ENCODE measurements at regions not wholly inside any gene's neighbourhood (a gene's known extent, or its start where the extent isn't known, plus 50 kb on each side); places are given as distances from the start of the nearest gene placed in this dataset.
"Not testable (repeated sequence)": the region's sequence is repeated elsewhere in the genome, so short reads cannot be mapped to it uniquely, and the experiment has no call there.

DNA sequence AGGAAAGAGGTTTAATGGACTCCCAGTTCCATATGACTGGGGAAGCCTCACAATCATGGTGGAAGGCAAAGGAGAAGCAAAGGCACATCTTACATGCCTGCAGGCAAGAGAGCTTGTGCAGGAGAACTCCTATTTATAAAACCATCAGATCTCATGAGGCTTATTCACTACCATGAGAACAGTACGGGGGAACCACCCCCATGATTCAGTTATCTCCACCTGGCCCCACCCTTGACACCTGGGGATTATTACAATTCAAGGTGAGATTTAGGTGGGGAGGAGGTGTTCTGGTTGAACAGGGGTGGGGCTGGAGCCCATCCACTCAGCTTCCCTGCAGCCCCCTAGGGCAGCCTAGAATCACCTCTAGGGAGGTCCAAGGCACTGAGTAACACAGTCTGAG lies 128.9 kb upstream of the KLF3 start:
- not testable (repeated sequence) for H3K4me3 ChIP-seq, H3K9me3 ChIP-seq, H3K36me3 ChIP-seq, H3K27me3 ChIP-seq, DNase-seq

DNA sequence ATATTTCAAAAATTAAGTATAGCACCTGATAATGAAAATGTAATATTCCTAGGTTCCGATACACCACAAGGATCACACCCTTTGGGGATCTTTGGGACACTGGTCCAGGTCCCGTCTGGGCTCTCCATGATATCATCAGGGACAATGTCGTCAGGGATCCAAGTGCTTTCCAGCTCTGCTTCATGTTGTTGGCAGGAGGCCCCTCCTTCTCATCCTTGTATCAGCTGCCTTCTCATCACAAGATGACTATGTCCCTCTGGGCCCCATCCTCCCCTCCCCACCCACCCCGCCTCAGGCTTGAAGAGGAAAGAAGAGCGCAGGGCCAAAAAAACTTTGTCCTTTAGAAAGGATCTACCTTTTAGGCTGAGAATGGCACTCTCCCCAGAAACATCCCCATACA lies 128.3 kb upstream of the KLF3 start:
- no peaks in the 10 kb centered on the region for H3K36me3 ChIP-seq
- H3K4me3 ChIP-seq = no peak overlapping the region
- H3K9me3 ChIP-seq = no peaks in the 10 kb centered on the region
- DNase-seq = no peak
- H3K27me3 ChIP-seq = no peaks in the 10 kb centered on the region

DNA sequence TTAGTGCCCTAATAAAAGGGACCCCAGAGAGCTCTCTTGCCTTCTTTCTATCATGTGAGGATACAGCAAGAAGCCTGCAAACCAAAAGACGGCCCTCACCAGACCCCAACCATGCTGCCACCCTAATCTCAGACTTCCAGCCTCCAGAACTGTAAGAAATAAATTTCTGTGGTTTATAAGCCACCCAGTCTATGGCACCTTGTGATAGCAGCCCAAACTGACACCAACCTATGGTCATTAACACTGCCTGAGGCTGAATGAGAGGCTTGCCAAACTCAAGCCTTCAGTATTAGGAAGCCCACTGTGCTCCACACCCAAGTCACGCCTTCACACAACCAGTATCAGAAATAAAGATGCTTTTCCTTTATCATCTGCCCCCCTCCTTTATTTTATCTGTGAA lies 127.3 kb upstream of the KLF3 start:
- no peak overlapping the region for H3K4me3 ChIP-seq
- no peaks in the 10 kb centered on the region for H3K9me3 ChIP-seq
- no peaks in the 10 kb centered on the region for H3K27me3 ChIP-seq
- DNase-seq = no peak
- no peaks in the 10 kb centered on the region for H3K36me3 ChIP-seq

DNA sequence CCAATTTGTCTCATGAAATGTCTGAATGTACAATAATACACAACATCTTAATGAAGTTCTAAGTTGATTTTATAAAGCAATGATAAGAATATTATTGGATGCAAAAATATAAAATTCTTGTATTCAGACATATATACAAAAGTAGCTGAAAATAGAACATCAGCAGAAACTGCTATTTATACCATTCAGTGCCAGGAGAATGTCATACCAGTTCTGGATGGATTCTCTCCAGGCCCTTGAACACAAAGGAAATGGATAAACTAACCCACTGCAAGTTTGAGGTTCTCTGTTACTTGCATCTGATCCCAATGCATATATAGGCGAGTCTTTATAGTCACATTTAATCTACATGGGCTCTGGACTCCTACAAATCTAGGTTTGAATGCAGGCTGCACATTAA lies 126.3 kb upstream of the KLF3 start:
- DNase-seq = no peak
- H3K27me3 ChIP-seq = no peaks in the 10 kb centered on the region
- no peaks in the 10 kb centered on the region for H3K9me3 ChIP-seq
- no peaks in the 10 kb centered on the region for H3K36me3 ChIP-seq
- H3K4me3 ChIP-seq = no peak overlapping the region

DNA sequence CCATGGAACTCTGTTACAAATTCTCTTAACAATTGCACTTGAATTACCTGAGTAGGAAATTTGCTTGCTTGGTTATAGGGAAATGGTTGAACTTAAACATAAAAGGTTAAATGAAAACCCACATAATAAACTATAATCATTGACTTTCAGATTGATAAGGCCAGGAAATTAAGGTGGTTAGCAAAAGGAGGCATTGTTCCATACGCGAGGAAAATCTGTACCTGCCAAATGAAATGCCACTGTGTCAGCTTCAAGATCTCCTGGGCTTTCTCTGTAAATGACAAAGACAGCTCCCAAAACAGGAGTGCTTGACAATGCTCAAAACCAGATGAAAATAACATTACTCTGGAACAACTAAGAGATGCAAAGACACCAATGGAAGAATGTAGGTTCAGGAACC lies 125.5 kb upstream of the KLF3 start:
- H3K4me3 ChIP-seq = no peak overlapping the region
- H3K9me3 ChIP-seq = no peaks in the 10 kb centered on the region
- no peaks in the 10 kb centered on the region for H3K36me3 ChIP-seq
- H3K27me3 ChIP-seq = no peaks in the 10 kb centered on the region
- DNase-seq = no peak

DNA sequence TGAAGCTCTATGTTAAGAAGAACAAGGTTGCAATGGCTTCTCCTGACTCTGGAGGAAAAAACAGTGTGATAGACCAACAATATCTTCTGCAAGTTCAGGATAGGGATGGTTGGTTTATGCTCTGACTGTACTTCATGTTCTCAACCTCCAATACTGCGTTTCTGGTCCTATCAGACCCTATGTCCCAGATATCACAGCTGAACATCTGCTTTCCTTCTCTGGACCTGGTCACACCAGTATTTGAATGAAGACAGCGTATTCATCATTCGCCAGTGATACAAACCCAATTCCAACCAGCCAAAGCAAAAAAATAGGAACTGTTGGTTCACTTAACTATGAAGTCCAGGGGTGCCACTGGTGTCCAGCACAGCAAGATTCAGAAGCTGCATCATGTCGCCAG lies 124.5 kb upstream of the KLF3 start:
- H3K36me3 ChIP-seq = no peaks in the 10 kb centered on the region
- H3K27me3 ChIP-seq = no peaks in the 10 kb centered on the region
- DNase-seq = no peak
- no peaks in the 10 kb centered on the region for H3K9me3 ChIP-seq
- H3K4me3 ChIP-seq = no peak overlapping the region

DNA sequence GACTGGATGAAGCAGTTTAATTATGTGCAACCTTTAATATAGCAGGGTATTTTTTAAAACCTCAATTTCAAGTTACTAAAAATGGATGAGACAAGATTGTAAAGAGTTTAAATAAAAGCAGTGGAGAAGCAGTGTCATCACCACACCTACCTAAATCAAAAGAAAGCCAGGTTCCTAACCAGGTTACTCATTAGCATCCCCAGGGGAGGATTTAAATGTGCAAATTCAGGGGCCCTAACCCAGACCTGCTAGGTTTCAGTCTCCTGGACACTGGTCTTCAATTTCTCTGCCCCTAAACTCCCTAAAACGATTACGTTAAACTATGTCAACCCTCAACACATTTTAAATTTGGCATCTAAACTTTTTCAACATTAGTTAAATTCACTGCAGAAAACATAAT lies 116.9 kb upstream of the KLF3 start:
- no peak overlapping the region for H3K4me3 ChIP-seq
- no peak for DNase-seq
- H3K36me3 ChIP-seq = no peaks in the 10 kb centered on the region
- H3K9me3 ChIP-seq = no peaks in the 10 kb centered on the region
- H3K27me3 ChIP-seq = no peaks in the 10 kb centered on the region

DNA sequence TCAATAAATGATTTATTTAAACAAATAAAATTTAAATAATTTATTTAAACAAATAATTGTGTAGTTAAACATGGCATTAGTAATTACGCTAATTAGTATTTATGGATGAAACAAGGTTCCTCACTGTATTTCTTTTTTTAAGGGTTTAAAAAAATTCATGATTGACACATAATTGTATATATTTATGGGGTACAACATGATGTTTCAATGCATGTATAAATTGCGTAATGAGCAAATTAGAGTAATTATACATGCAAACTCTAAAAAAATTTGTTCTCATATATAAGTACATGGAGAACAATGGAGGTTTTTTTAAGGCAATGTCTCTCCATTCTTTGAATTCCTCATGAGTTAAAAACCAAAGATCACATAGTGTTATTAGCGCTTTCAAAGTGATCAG lies 115.7 kb upstream of the KLF3 start:
- Histone ChIP-seq H3K4me3 (no peak overlapping the region), H3K27me3 (no peaks in the 10 kb centered on the region), H3K36me3 (no peaks in the 10 kb centered on the region), H3K9me3 (no peaks in the 10 kb centered on the region)
- no peak for DNase-seq

DNA sequence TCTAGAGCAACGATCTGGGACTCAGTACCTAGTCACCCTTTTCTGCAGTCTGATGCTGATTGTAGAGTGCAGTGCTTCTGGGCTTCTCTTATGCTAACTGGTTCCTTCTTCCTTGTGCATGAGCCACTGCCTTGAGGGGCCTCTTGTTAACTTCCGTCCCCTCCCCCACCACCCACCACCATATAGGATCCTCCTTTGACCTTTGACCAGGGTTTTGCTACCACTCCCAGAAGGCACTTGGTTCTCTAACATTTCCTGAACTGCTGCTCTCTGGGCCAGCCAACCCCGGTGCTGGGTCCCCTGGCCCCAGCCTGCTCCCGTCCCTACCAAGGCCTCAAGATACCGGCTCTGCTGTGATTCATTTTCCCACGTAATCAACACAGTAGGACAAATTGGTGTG lies 104.6 kb upstream of the KLF3 start:
- DNase-seq = no peak
- Histone ChIP-seq H3K36me3 (no peaks in the 10 kb centered on the region), H3K27me3 (no peaks in the 10 kb centered on the region), H3K4me3 (no peak overlapping the region), H3K9me3 (no peaks in the 10 kb centered on the region; the same call in 1 of the 2 replicates)

DNA sequence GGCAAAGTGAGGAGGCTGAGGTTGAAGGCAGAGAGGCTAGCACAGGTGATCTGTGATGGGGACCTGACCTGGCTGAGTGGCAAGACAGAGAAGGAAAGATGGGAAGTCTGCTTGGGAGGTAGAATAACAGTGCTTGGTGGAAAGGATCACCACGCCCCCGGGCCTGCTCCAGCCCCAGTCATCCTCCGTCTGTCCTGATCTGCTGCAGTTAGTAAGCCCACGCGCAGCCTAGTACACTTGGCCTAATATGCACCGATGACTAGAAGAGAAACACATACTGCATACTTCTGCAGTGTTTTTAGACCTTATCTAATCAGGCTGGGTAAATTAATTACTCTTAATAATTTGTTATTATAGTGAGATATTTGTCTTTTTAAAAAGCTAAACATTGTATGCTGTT lies 103.7 kb upstream of the KLF3 start:
- no peaks in the 10 kb centered on the region for H3K36me3 ChIP-seq
- H3K4me3 ChIP-seq = no peak overlapping the region
- H3K27me3 ChIP-seq = no peaks in the 10 kb centered on the region
- no peak for DNase-seq
- H3K9me3 ChIP-seq = no peaks in the 10 kb centered on the region; the same call in 1 of the 2 replicates

DNA sequence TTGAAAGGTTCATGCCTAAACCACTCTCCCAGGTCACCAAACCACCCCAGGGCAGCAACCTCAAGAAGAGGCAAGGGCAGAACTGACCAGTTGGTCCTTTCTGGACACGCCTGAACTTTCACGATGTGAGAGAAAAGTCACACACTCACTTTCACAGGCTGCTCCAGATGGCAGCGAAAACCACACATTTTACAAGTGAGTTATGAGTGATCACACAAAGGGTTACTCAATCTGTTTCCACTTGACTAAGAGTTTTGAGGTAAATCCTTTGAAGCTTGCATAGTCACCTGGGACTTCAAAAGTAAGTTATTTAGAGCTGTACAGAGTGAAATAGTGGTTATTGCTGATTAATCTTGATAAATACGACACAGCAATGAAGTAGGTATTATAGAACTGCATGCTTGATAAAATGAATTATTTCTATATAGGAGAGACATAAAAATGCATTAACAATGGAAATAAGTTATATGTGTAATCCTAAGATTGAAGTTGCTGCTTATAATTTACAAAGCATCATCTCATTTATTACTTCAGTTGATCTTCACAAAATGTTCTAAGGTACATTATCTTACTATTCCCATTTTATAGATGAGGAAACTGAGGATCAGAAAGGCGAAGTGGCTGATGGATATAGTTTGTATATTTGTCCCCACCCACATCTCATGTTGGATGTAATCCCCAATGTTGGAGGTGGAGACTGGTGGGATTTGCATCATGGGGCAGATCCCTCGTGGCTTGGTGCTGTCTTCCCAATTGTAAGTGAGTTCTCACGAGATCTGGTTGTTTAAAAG lies 103.0 kb upstream of the KLF3 start:
- Histone ChIP-seq H3K9me3 (no peaks in the 10 kb centered on the region), H3K27me3 (no peaks in the 10 kb centered on the region), H3K36me3 (no peaks in the 10 kb centered on the region), H3K4me3 (no peak overlapping the region)
- no peak for DNase-seq

DNA sequence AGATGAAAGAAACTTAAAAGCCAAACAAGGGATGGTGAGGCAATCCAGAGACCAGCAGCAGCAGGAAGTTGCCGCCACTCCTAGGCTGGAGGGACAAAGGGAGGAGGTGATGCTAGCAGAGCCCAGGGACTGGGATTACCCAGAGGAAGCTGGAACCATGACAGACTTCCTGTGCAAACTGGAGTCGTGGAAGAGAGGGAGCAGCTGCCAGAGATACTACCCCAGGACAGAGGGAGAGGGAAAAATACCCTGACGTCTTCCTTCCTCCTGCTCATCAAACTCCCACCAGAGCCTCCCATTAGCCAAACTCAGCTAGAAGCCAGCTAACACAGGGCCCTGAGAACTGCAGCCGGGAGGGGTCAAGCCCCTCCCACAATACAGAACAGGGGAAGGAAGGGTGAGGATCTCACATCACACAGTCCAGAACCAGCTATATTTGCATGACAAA lies 101.2 kb upstream of the KLF3 start:
- no peaks in the 10 kb centered on the region for H3K9me3 ChIP-seq
- H3K4me3 ChIP-seq = no peak overlapping the region
- no peaks in the 10 kb centered on the region for H3K27me3 ChIP-seq
- peak; percentile 18 for DNase-seq
- H3K36me3 ChIP-seq = no peaks in the 10 kb centered on the region

DNA sequence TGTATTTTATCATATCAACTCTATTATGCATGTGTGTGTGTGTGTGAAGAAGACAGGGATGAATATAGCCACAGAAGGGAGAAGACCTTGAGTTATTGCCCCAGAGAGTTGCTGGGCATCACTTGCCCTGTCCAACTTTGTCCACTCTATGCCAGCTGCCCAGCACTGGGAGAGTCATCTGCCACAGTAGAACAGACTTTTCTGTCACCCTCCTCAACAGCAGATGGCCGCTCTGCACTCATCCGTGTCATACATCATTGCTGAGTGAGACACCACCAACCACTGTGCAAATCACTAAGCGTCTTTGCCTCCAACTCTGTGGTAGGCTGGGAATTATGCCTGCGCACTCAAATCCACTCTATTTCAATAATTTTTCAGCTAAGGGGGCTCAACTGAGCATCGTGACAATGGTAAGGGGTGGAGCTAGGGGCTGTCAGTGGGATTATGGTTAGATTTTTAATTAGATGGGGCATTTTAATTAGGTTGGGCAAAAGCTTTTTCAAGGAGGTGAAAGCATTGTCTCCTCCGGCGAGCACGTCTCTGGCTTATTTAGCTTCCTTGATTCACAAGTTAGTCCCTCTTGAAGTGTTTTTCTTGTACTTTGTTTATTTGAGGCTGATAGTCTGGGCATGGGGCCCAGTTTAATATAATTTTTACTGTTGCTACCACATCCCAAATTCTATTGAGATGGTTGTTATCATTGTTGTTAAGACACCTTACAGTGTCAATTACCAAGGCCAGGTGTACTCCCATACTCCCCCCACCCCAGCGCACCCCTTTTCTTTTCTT lies 100.1 kb upstream of the KLF3 start:
- H3K27me3 ChIP-seq = no peaks in the 10 kb centered on the region
- H3K36me3 ChIP-seq = no peaks in the 10 kb centered on the region
- H3K9me3 ChIP-seq = no peaks in the 10 kb centered on the region
- H3K4me3 ChIP-seq = no peak overlapping the region
- DNase-seq = peak; percentile 25

DNA sequence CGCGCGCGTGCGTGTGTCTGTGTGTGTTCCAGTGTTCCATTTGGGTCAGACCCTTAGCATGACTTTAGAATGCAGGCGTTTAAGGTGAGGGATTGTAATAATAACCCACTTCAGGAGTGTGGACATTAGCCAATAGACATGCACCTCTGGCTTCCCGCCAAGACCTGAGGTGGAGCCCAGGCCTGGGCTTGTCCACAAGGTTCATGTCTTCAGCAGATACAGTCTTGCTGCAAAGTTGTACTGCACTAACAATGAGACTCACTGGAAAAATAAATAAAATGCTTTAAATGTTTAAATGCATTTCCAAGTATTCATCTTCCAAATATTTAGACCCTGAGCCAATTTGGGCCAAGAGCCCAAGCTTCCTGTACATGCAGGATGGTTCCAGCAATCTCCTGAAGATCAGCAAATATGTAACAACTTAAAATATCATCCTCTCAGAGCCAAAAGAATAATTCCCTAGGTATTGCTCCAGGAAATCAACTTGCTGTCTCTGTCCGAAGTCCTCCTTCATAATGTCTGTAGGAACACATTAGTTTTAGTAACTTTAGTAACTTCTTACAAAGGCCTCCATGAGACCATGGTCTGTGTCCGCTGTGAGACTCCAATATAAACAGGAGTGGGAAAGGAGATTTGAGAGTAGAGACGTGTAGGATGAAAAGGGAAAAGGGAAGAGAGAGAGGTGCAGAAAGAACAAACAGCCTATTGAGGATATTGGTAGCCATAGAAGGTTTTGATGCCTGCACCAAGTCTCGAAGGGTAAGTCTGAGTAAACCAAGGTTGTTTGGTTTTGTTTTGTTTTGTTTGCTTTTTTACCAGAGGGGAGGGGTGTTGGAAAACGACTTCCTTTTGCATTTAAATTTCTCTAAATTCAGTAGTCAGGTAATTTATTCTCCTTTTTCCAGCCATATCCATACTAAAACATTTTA lies 98.5 kb upstream of the KLF3 start:
- DNase-seq = peak; percentile 75
- H3K36me3 ChIP-seq = no peaks in the 10 kb centered on the region
- H3K9me3 ChIP-seq = no peaks in the 10 kb centered on the region
- H3K27me3 ChIP-seq = no peaks in the 10 kb centered on the region
- H3K4me3 ChIP-seq = no peak overlapping the region

DNA sequence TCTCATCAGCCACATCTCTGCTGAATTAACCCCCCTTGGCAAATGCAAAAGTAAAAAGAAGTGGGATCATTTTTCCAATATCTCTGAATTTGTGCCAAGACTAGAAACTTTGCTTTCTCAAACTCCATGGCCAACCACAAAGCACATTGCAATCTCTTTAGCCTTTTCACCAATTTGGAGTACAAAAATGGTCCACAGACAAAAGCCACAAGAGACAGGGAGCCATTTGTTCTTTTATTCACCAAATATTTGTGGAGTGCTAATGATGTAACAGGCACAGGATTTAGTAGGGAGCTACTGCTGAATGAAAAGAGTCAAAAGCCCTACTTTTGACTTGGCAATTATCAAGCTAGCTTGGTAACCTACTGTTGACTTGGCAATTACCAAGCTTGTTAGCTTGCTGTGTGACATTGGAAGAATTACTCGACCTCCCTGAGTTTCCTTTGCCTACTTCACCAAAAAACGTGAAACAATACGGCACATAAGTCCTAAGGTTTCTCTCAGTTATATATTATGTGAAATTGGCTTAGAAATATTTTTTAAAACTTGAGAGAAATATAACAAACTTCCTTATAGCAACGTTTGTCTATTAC lies 97.1 kb upstream of the KLF3 start:
- no peak for DNase-seq
- Histone ChIP-seq H3K4me3 (no peak overlapping the region), H3K27me3 (no peaks in the 10 kb centered on the region), H3K36me3 (no peaks in the 10 kb centered on the region), H3K9me3 (no peaks in the 10 kb centered on the region)

DNA sequence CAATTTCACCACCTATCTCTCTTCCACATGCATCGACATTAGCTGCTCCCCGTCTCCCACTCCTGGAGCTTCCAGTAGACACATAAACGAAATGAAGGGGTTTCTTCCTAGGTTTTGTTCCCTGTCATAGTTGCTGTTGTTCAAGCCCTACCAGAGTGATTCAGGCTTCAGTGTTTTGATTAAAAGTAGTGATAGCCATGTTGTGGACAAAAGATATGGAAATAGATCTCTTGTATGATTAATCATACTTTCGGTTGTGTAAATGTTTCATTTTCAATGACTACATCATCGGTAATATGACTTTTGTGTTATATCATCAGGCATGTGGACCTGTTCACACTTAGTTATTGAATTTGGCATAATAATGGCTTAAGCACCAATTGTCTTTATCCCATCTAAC lies 96.5 kb upstream of the KLF3 start:
- DNase-seq = no peak
- H3K27me3 ChIP-seq = no peaks in the 10 kb centered on the region

DNA sequence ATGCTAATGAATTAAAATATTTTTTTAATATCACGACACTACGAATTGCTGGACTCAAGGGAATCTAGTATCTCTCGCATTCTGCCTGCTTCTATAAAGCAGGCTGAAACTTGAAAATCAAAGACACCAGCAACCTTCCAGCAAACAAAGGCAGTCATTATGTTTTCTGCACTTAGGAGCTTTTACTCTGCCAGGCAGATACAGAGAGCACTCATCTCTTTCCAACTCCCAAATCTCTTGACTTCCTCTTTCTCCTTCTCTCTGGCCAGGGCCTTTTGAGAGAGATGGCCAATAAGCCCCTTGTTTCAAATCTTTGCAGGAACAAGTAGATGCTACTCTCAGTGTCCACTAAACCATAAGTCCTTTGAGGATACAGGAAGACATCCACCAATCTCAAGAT lies 95.2 kb upstream of the KLF3 start:
- Histone ChIP-seq H3K9me3 (no peaks in the 10 kb centered on the region), H3K4me3 (no peak overlapping the region), H3K36me3 (no peaks in the 10 kb centered on the region), H3K27me3 (no peaks in the 10 kb centered on the region)
- no peak for DNase-seq

More for the DNA sequence above, 96.5 kb upstream of the KLF3 start:
- H3K9me3 ChIP-seq = no peaks in the 10 kb centered on the region
- H3K4me3 ChIP-seq = no peak overlapping the region
- H3K36me3 ChIP-seq = no peaks in the 10 kb centered on the region

Measured in MG63 (cell line).